ENCODE measurements at regions not wholly inside any gene's neighbourhood (a gene's known extent, or its start where the extent isn't known, plus 50 kb on each side); places are given as distances from the start of the nearest gene placed in this dataset.

DNA sequence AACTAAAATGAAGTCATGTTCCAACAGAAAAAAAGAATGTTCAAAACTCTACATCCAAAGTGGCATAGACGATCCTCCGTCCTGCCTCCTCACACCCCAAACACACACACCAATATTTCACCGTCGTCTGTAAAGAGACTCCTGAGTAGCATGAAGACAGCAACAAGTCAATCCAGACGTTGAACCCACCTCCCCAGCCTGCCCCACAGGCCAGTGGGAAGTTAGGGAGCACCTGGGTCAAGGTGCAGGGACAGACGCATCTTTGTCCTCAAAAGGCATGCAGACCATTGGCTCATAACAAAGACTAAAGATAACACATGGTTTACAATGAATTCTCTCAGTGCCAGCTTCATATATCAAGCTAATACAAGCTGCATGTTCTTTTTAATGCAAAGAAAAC lies 396.5 kb downstream of the TCERG1L start:
- TF ChIP-seq, protein P1, sequence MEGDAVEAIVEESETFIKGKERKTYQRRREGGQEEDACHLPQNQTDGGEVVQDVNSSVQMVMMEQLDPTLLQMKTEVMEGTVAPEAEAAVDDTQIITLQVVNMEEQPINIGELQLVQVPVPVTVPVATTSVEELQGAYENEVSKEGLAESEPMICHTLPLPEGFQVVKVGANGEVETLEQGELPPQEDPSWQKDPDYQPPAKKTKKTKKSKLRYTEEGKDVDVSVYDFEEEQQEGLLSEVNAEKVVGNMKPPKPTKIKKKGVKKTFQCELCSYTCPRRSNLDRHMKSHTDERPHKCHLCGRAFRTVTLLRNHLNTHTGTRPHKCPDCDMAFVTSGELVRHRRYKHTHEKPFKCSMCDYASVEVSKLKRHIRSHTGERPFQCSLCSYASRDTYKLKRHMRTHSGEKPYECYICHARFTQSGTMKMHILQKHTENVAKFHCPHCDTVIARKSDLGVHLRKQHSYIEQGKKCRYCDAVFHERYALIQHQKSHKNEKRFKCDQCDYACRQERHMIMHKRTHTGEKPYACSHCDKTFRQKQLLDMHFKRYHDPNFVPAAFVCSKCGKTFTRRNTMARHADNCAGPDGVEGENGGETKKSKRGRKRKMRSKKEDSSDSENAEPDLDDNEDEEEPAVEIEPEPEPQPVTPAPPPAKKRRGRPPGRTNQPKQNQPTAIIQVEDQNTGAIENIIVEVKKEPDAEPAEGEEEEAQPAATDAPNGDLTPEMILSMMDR (IDR thresholded peaks at IDR 0.05 in 4 of 5, conservative IDR thresholded peaks at IDR 0.05 in 1 of 5), result no peak
- no peak for TF ChIP-seq POLR2A (IDR thresholded peaks at IDR 0.05)
